Stimulated activated CD4-positive, alpha-beta T cell treated with anti-CD3 and anti-CD28 coated beads, Interleukin-4, amount 100 ng/mL, for 24 hours (primary cell): ENCODE measurements at regions not wholly inside any gene's neighbourhood (a gene's known extent, or its start where the extent isn't known, plus 50 kb on each side); places are given as distances from the start of the nearest gene placed in this dataset.
"Not testable (repeated sequence)": the region's sequence is repeated elsewhere in the genome, so short reads cannot be mapped to it uniquely, and the experiment has no call there.

Source experiments
- DNase-seq: peaks from one replicate; pipeline ENCODE4 v3.0.0-alpha.2; 2020

GRCh38 chrX:40952855-40953254 lies 132.4 kb upstream of the USP9X start:
- DNase-seq = peak; percentile 3

GRCh38 chrX:40953369-40953768 lies 131.9 kb upstream of the USP9X start:
- DNase-seq = no peak

GRCh38 chrX:40960041-40960440 lies 125.2 kb upstream of the USP9X start:
- DNase-seq = no peak

GRCh38 chrX:40962793-40963407 lies 122.3 kb upstream of the USP9X start:
- no peak for DNase-seq

GRCh38 chrX:40964008-40964407 lies 121.2 kb upstream of the USP9X start:
- DNase-seq = no peak

GRCh38 chrX:40964633-40965586 lies 120.3 kb upstream of the USP9X start:
- no peak for DNase-seq

- DNase-seq = no peak
Observed at GRCh38 chrX:40966213-40966820, 118.9 kb upstream of the USP9X start.

- DNase-seq = no peak
Observed at GRCh38 chrX:40968180-40968579, 117.1 kb upstream of the USP9X start.

GRCh38 chrX:40971736-40972135 lies 113.5 kb upstream of the USP9X start:
- no peak for DNase-seq

- no peak for DNase-seq
Observed at GRCh38 chrX:40973619-40974018, 111.6 kb upstream of the USP9X start.

- no peak for DNase-seq
Observed at GRCh38 chrX:40975951-40976350, 109.3 kb upstream of the USP9X start.

- no peak for DNase-seq
Observed at GRCh38 chrX:40976981-40977380, 108.3 kb upstream of the USP9X start.

GRCh38 chrX:40984962-40985361 lies 100.3 kb upstream of the USP9X start:
- DNase-seq = no peak

GRCh38 chrX:40987413-40987812 lies 97.8 kb upstream of the USP9X start:
- DNase-seq = no peak

GRCh38 chrX:40988100-40988499 lies 97.1 kb upstream of the USP9X start:
- no peak for DNase-seq

GRCh38 chrX:40993395-40993794 lies 91.8 kb upstream of the USP9X start:
- DNase-seq = not testable (repeated sequence)

GRCh38 chrX:40996886-40997530 lies 88.2 kb upstream of the USP9X start:
- DNase-seq = no peak

GRCh38 chrX:40998123-40998522 lies 87.1 kb upstream of the USP9X start:
- no peak for DNase-seq

GRCh38 chrX:41001327-41001726 lies 83.9 kb upstream of the USP9X start:
- no peak for DNase-seq

GRCh38 chrX:41002026-41002425 lies 83.2 kb upstream of the USP9X start:
- DNase-seq = no peak

GRCh38 chrX:41003506-41004270 lies 81.6 kb upstream of the USP9X start:
- no peak for DNase-seq

GRCh38 chrX:41005445-41005992 lies 79.7 kb upstream of the USP9X start:
- DNase-seq = no peak
